Hepatocyte (in vitro differentiated cells): ENCODE measurements at regions not wholly inside any gene's neighbourhood (a gene's known extent, or its start where the extent isn't known, plus 50 kb on each side); places are given as distances from the start of the nearest gene placed in this dataset.

ENCODE experiments used
- DNase-seq: peaks from one replicate; pipeline ENCODE4 v3.0.0-alpha.2; 2016; ENCODE audit warnings: low spot score
- H2AFZ ChIP-seq: fragments of 200-600 bp; sonication (generic); 2 replicates; pipeline ENCODE4 v1.6.0; 2016; ENCODE audit warnings: antibody characterized with exemption, mild to moderate bottlenecking
- H3K27ac ChIP-seq: fragments of 200-600 bp; sonication (generic); 2 replicates; pipeline ENCODE4 v1.5.1; 2016; ENCODE audit warnings: mild to moderate bottlenecking
- H3K27me3 ChIP-seq: fragments of 200-600 bp; sonication (generic); 2 replicates; pipeline ENCODE4 v1.6.1; 2016
- H3K36me3 ChIP-seq: fragments of 200-600 bp; sonication (generic); replicated peaks from 2 replicates; pipeline ENCODE4 v1.5.1; 2016; ENCODE audit warnings: low read depth; ENCODE audit not compliant: insufficient read depth
- H3K4me1 ChIP-seq: fragments of 200-600 bp; sonication (generic); 2 replicates; pipeline ENCODE4 v1.5.1; 2016; ENCODE audit warnings: mild to moderate bottlenecking, moderate library complexity; ENCODE audit not compliant: insufficient read depth
- H3K4me2 ChIP-seq: fragments of 200-600 bp; sonication (generic); 2 replicates; pipeline ENCODE4 v1.6.0; 2016
- H3K4me3 ChIP-seq: fragments of 200-600 bp; sonication (generic); 2 replicates; pipeline ENCODE4 v1.5.1; 2016; ENCODE audit warnings: mild to moderate bottlenecking
- H3K79me2 ChIP-seq: fragments of 200-600 bp; sonication (generic); 2 replicates; pipeline ENCODE4 v1.6.0; 2017; ENCODE audit warnings: mild to moderate bottlenecking
- H3K9me2 ChIP-seq: fragments of 200-600 bp; sonication (generic); replicated peaks from 2 replicates; pipeline ENCODE4 v1.6.0; 2017; ENCODE audit warnings: mild to moderate bottlenecking; ENCODE audit not compliant: insufficient read depth
- H3K9me3 ChIP-seq: fragments of 200-600 bp; sonication (generic); 2 replicates; pipeline ENCODE4 v1.5.1; 2016; ENCODE audit warnings: low read depth, mild to moderate bottlenecking
- H4K20me1 ChIP-seq: fragments of 200-600 bp; sonication (generic); 2 replicates; pipeline ENCODE4 v1.6.0; 2016; ENCODE audit warnings: mild to moderate bottlenecking; ENCODE audit not compliant: insufficient read depth, poor library complexity, severe bottlenecking
- CTCF ChIP-seq: fragments of 200-600 bp; sonication (generic); IDR thresholded peaks from 2 replicates; pipeline ENCODE4 v1.5.1; 2016; ENCODE audit warnings: antibody characterized with exemption, mild to moderate bottlenecking; ENCODE audit not compliant: poor library complexity
- EZH2 ChIP-seq: fragments of 200-600 bp; sonication (generic); IDR thresholded peaks from 2 replicates; pipeline ENCODE4 v1.6.1; 2016; ENCODE audit warnings: antibody characterized with exemption, mild to moderate bottlenecking, borderline replicate concordance
- EZH2phosphoT487 ChIP-seq: fragments of 200-600 bp; sonication (generic); IDR thresholded peaks from one replicate; pipeline ENCODE4 v1.6.1; 2018; ENCODE audit warnings: antibody characterized with exemption, mild to moderate bottlenecking, low read depth, moderate library complexity; ENCODE audit not compliant: unreplicated experiment, severe bottlenecking
- WGBS: methylation state at CpG from one replicate; pipeline ENCODE4 v1.1.6; 2016; ENCODE audit warnings: low lambda C conversion rate; ENCODE audit errors: missing lambda C conversion rate; 5-methylcytosine and 5-hydroxymethylcytosine counted together

GRCh38 chr11:122275508-122275907 lies 159.5 kb upstream of the BLID start:
- no peak overlapping the region for H3K27ac ChIP-seq
- H3K4me1 ChIP-seq: no peaks in the 10 kb centered on the region
- H3K9me3 ChIP-seq: no peaks in the 10 kb centered on the region
- H3K27me3 ChIP-seq: no peaks in the 10 kb centered on the region
- no peak overlapping the region for H2AFZ ChIP-seq
- DNase-seq: no peak
- H4K20me1 ChIP-seq: no peaks in the 10 kb centered on the region
- H3K36me3 ChIP-seq: no peaks in the 10 kb centered on the region
- H3K9me2 ChIP-seq: no peaks in the 10 kb centered on the region
- no peak for TF ChIP-seq CTCF
- TF ChIP-seq EZH2: no peak
- no peak for TF ChIP-seq EZH2phosphoT487
- H3K4me2 ChIP-seq: no peak overlapping the region
- H3K4me3 ChIP-seq: no peak overlapping the region
- no peaks in the 10 kb centered on the region for H3K79me2 ChIP-seq
- WGBS: 68% methylated on average over 4 of the region's 4 CpGs

- Histone ChIP-seq H3K4me1 (no peaks in the 10 kb centered on the region), H3K27ac (no peak overlapping the region), H2AFZ (no peak overlapping the region), H3K9me3 (no peaks in the 10 kb centered on the region), H4K20me1 (no peaks in the 10 kb centered on the region), H3K36me3 (no peaks in the 10 kb centered on the region), H3K79me2 (no peaks in the 10 kb centered on the region), H3K4me2 (no peak overlapping the region), H3K27me3 (no peaks in the 10 kb centered on the region), H3K4me3 (no peak overlapping the region), H3K9me2 (no peaks in the 10 kb centered on the region)
- TF ChIP-seq EZH2phosphoT487 (no peak), EZH2 (no peak), CTCF (no peak)
- DNase-seq: no peak
- 79% methylated on average over 3 of the region's 3 CpGs for WGBS
Observed at GRCh38 chr11:122273476-122274191, 157.6 kb upstream of the BLID start.

- DNase-seq: no peak
- H2AFZ ChIP-seq: no peak overlapping the region
- no peaks in the 10 kb centered on the region for H4K20me1 ChIP-seq
- no peaks in the 10 kb centered on the region for H3K27me3 ChIP-seq
- H3K79me2 ChIP-seq: no peaks in the 10 kb centered on the region
- H3K4me1 ChIP-seq: no peaks in the 10 kb centered on the region
- no peaks in the 10 kb centered on the region for H3K36me3 ChIP-seq
- H3K9me2 ChIP-seq: no peaks in the 10 kb centered on the region
- WGBS: 87% methylated on average over 4 of the region's 4 CpGs
- no peak overlapping the region for H3K4me3 ChIP-seq
- no peak for TF ChIP-seq EZH2
- no peak for TF ChIP-seq EZH2phosphoT487
- TF ChIP-seq CTCF: no peak
- H3K9me3 ChIP-seq: no peaks in the 10 kb centered on the region
- no peak overlapping the region for H3K4me2 ChIP-seq
- H3K27ac ChIP-seq: no peak overlapping the region
Observed at GRCh38 chr11:122271745-122272144, 155.7 kb upstream of the BLID start.

GRCh38 chr11:122271137-122271536 lies 155.1 kb upstream of the BLID start:
- Histone ChIP-seq H3K9me2 (no peaks in the 10 kb centered on the region), H2AFZ (no peak overlapping the region), H3K9me3 (no peaks in the 10 kb centered on the region), H3K27ac (no peak overlapping the region), H3K36me3 (no peaks in the 10 kb centered on the region), H3K79me2 (no peaks in the 10 kb centered on the region), H3K4me2 (no peak overlapping the region), H3K4me3 (no peak overlapping the region), H3K4me1 (no peaks in the 10 kb centered on the region), H4K20me1 (no peaks in the 10 kb centered on the region), H3K27me3 (no peaks in the 10 kb centered on the region)
- WGBS: 87% methylated on average over 5 of the region's 5 CpGs
- DNase-seq: no peak
- TF ChIP-seq EZH2 (no peak), EZH2phosphoT487 (no peak), CTCF (no peak)
